HAP-1 (cell line): ENCODE measurements at regions not wholly inside any gene's neighbourhood (a gene's known extent, or its start where the extent isn't known, plus 50 kb on each side); places are given as distances from the start of the nearest gene placed in this dataset.
A peak's percentile ranks its signal among the peaks of the same experiment; 100 is the strongest.

ENCODE experiments used
- DNase-seq, 2 experiments: peaks; one replicate each; pipeline ENCODE4 v3.0.0-alpha.2; 2016 to 2020; ENCODE audit warnings: low spot score in 2 of 2
- H3K27me3 ChIP-seq: fragments of 250-450 bp; sonication (Bioruptor Pico); 2 replicates; pipeline ENCODE4 v1.5.1; 2020; ENCODE audit warnings: low read depth, mild to moderate bottlenecking, moderate library complexity
- H3K36me3 ChIP-seq: fragments of 250-450 bp; sonication (Bioruptor Pico); replicated peaks from 2 replicates; pipeline ENCODE4 v1.5.1; 2020; ENCODE audit warnings: mild to moderate bottlenecking
- H3K4me1 ChIP-seq: fragments of 250-450 bp; sonication (Bioruptor Pico); 2 replicates; pipeline ENCODE4 v1.5.1; 2020; ENCODE audit warnings: mild to moderate bottlenecking
- H3K4me3 ChIP-seq: fragments of 250-450 bp; sonication (Bioruptor Pico); 2 replicates; pipeline ENCODE4 v1.5.1; 2020; ENCODE audit warnings: mild to moderate bottlenecking, moderate library complexity
- H3K9me3 ChIP-seq: fragments of 250-450 bp; sonication (Bioruptor Pico); 2 replicates; pipeline ENCODE4 v1.5.1; 2020; ENCODE audit warnings: mild to moderate bottlenecking, moderate library complexity
- in situ Hi-C: fragments of 300-500 bp; cut with MboI; formaldehyde crosslinking; loops from 3 replicates; pipeline ENCODE4 v1.14.3; 2020; ENCODE audit warnings: low sequenced_read_pairs, inconsistent platforms, mixed read lengths

DNA sequence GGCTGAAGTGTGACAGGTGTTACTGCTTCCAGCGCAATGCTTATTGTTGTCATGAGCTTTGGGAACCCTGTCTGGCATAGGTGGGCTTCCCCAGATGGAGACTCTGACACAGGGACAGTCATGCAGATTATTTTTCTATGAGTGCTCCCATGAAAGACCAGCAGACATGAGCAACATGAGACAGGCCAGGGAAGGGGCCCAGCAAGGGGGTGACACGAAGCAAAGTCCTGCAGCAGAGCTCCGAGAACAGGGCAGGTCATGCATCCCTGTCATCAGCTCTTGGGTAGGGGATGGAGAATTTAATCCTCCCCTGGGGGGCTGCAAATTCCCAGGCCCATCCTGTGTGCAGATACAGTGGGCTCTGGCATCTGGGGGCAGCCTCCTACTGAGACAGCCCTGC, 77.4 kb downstream of the CTAGE1 start:
- Histone ChIP-seq H3K36me3 (no peaks in the 10 kb centered on the region), H3K27me3 (peaks cover 1% of the 10 kb centered on the region), H3K4me3 (no peak overlapping the region), H3K9me3 (no peaks in the 10 kb centered on the region), H3K4me1 (no peaks in the 10 kb centered on the region)
- in situ Hi-C loops = no loop called here
- DNase-seq = no peak

DNA sequence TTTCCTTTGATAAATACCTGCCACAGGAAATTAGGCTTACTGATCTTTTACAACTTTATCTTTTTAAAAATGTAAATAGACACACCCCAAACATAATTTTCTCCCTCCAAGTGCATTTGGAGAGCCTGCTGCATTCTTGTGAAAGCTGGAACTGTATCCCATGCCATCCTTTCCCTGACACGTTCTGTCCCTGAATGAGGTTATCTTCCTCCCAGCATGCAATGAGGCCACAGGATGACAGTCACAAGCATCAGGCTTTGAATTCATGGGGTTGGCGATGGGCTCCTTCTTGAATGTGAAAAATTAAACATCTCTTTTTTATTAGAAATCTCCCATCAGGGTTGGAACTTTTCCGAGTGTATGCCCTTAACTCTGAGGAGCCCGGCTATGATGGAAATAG, 77.8 kb downstream of the CTAGE1 start:
- Histone ChIP-seq H3K4me1 (no peaks in the 10 kb centered on the region), H3K36me3 (no peaks in the 10 kb centered on the region), H3K27me3 (no peaks in the 10 kb centered on the region; the same call in none of the 2 replicates), H3K4me3 (no peak overlapping the region), H3K9me3 (no peaks in the 10 kb centered on the region)
- DNase-seq = no peak
- in situ Hi-C loops = no loop called here

DNA sequence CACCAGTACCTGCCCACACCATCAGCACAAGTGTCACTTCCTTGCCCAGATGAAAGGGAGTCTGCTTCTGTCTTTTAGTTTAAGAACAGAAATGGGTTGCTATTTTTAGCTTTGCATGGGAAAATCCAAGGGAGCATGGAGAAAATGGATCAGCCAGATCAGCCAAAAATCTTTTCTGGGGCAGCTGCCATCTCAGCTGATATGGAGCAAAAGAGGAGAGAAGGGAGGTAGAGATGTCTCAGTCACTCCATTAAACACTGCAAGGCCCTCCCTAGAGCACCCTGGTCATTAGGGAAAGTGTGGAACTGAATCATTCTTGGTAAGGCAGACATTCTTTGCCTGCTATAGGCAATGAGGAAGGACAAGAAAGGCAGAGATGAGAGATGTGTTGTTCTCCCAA, 79.9 kb downstream of the CTAGE1 start:
- H3K36me3 ChIP-seq = no peaks in the 10 kb centered on the region
- no peaks in the 10 kb centered on the region for H3K9me3 ChIP-seq
- H3K27me3 ChIP-seq = no peaks in the 10 kb centered on the region; the same call in 1 of the 2 replicates
- in situ Hi-C loops = no loop called here
- no peak for DNase-seq
- no peaks in the 10 kb centered on the region for H3K4me1 ChIP-seq
- no peak overlapping the region for H3K4me3 ChIP-seq

DNA sequence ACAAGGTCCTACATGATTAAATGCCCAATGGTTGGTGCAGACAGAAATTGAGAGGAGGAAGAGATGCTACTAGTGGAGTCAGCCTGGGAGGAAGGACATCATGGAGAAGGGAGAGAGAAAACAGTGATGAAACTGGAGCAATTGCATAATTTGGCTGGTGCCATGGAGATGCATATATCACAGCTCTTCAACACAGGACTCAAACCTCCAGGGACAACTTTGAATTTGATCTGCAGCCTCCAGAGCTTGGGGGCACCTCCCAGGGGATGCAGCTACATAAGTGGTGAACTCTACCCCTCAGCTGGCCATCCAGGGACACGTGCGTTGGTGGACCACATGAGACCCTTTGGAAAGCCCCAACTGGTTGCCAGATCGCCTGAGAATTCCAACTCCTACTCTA, 80.4 kb downstream of the CTAGE1 start:
- in situ Hi-C loops = no loop called here
- H3K4me1 ChIP-seq = no peaks in the 10 kb centered on the region
- H3K9me3 ChIP-seq = no peaks in the 10 kb centered on the region
- no peaks in the 10 kb centered on the region; the same call in 1 of the 2 replicates for H3K27me3 ChIP-seq
- no peak overlapping the region for H3K4me3 ChIP-seq
- H3K36me3 ChIP-seq = no peaks in the 10 kb centered on the region
- DNase-seq = no peak

DNA sequence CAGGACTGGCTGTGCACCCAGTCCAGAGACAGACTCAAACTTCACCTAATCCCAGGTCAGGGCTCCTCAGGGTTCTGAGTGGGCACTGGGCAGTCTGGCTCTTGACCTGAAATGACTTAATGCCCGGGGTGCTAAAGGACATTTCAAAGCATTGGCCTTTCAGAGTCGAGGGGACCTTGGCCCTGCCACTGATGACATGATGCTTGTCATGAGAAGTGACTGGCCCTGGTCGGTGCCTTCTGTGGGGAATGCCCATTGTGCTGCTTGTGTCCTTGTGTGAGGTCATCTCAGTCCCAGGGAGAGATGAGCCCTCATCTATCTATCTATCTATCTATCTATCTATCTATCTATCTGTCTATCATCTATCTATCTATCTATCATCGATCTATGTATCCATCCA, 81.3 kb downstream of the CTAGE1 start:
- no peak for DNase-seq
- Histone ChIP-seq H3K4me1 (no peaks in the 10 kb centered on the region), H3K9me3 (no peaks in the 10 kb centered on the region), H3K4me3 (no peak overlapping the region), H3K36me3 (no peaks in the 10 kb centered on the region), H3K27me3 (no peaks in the 10 kb centered on the region; the same call in 1 of the 2 replicates)
- in situ Hi-C loops = no loop called here

DNA sequence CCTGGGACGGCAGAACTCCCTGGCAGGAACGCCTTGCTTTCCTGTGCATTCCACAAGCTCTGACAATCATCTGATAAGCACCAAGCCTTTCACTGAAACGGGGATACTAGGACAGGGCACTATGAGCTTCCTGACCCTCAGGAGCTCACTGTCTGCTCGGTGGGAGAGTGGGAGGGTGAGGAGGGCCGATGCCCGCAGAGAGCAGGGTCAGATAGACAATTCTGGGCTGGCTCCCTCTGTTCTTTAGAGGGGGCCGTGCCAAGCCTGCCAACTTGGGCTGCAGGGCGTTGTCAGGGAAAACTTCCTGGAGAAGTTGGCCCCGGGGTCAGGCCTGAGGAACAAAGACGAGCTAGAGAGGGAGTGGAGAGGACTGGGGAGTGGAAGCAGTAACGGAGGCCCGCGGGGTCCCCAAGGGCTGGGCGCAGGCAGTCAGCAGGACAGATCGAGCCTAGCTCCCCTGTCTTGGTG, 82.0 kb downstream of the CTAGE1 start:
- no peaks in the 10 kb centered on the region for H3K36me3 ChIP-seq
- DNase-seq = no peak
- in situ Hi-C loops = no loop called here
- no peaks in the 10 kb centered on the region for H3K4me1 ChIP-seq
- H3K9me3 ChIP-seq = no peaks in the 10 kb centered on the region
- no peaks in the 10 kb centered on the region; the same call in 1 of the 2 replicates for H3K27me3 ChIP-seq
- H3K4me3 ChIP-seq = no peak overlapping the region

DNA sequence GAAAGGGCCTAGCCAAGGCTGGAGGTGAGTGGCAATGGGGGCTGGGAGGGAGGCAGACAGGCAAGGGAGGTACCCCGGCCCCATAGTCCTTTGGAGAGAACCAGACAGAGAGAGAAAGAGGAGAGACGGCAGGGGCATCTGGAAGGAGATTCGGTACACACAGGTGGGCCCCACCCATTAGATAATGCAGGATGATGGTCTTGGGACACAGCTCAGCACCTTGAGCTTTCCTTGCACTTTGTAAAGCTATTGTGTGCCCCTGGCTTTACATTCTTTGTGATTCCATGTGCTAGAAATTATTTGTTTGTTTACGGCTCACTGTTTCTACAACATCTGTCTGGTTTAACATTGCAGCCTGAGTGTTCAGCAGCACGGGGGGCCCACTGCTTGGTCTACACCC, 83.1 kb downstream of the CTAGE1 start:
- H3K9me3 ChIP-seq = no peaks in the 10 kb centered on the region
- no peak for DNase-seq
- no peaks in the 10 kb centered on the region; the same call in 1 of the 2 replicates for H3K27me3 ChIP-seq
- no peak overlapping the region for H3K4me3 ChIP-seq
- no peaks in the 10 kb centered on the region for H3K36me3 ChIP-seq
- H3K4me1 ChIP-seq = no peaks in the 10 kb centered on the region
- in situ Hi-C loops = no loop called here

DNA sequence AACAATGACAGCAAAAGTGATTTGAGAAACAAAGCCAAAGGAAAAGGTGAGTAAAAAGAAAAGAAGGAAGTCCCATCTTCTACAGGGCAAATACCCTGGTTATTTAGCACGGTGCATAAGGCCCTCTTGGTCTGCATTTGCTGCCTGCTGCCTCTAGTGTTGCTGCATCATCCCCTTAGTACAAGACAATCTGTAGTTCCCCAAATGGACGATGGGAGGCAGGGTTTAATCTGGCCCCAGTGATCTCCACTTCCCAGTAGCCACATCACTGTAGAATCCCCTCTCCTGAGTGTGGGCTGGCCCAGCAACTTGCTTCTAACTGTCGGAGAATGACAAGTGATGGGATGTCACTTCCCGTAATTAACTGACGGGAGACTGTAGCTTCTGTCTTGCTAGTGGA, 85.1 kb downstream of the CTAGE1 start:
- peak in 1 of 2 experiments; percentile 23 for DNase-seq
- no peaks in the 10 kb centered on the region for H3K9me3 ChIP-seq
- no peaks in the 10 kb centered on the region for H3K4me1 ChIP-seq
- H3K27me3 ChIP-seq = no peaks in the 10 kb centered on the region
- H3K4me3 ChIP-seq = no peak overlapping the region
- no peaks in the 10 kb centered on the region for H3K36me3 ChIP-seq
- in situ Hi-C loops = no loop called here

DNA sequence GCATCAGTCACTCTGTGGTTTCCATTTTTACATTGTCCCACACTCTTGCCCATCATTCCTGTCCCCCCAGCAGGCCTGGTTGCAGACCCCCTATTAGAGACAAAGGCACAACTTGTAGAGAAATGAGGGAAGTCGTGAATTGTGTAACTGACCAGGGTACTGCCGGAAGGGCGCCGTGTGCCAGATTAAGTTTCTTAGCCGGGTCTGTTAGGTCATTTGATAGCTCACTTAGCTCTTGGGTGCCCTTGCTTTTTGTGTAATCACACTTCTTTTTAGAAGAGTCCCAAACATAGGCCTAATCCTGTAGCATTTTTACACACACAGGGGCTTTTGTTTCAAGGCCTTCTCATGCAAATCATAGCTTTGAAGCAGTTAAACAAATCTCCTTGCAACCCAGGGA, 87.2 kb downstream of the CTAGE1 start:
- in situ Hi-C loops = no loop called here
- no peaks in the 10 kb centered on the region for H3K27me3 ChIP-seq
- peak; percentile 13 to 28 for DNase-seq
- no peaks in the 10 kb centered on the region for H3K9me3 ChIP-seq
- H3K4me1 ChIP-seq = no peaks in the 10 kb centered on the region
- no peaks in the 10 kb centered on the region for H3K36me3 ChIP-seq
- no peak overlapping the region for H3K4me3 ChIP-seq

DNA sequence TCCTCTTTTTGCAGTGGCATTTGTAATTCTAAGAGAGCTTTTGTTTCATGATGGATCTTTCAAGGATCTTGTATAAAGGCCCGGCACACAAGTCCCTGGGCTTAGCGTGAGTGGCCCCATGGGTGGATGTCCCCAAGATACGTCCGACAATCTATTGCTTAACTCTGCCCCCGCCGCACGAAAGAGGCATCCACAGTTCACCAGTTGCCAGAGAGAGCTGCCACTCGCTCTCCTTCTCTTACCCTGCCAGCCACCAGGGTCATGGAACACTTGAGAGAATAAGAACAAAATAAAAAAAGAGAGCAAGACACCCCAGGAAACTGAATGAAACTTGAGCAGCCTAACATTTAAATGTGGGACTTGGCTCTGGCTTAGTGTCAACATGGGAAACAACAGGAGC, 92.3 kb downstream of the CTAGE1 start:
- no peaks in the 10 kb centered on the region for H3K4me1 ChIP-seq
- H3K36me3 ChIP-seq = no peaks in the 10 kb centered on the region
- no peaks in the 10 kb centered on the region for H3K9me3 ChIP-seq
- no peak for DNase-seq
- in situ Hi-C loops = no loop called here
- no peak overlapping the region for H3K4me3 ChIP-seq
- no peaks in the 10 kb centered on the region for H3K27me3 ChIP-seq

DNA sequence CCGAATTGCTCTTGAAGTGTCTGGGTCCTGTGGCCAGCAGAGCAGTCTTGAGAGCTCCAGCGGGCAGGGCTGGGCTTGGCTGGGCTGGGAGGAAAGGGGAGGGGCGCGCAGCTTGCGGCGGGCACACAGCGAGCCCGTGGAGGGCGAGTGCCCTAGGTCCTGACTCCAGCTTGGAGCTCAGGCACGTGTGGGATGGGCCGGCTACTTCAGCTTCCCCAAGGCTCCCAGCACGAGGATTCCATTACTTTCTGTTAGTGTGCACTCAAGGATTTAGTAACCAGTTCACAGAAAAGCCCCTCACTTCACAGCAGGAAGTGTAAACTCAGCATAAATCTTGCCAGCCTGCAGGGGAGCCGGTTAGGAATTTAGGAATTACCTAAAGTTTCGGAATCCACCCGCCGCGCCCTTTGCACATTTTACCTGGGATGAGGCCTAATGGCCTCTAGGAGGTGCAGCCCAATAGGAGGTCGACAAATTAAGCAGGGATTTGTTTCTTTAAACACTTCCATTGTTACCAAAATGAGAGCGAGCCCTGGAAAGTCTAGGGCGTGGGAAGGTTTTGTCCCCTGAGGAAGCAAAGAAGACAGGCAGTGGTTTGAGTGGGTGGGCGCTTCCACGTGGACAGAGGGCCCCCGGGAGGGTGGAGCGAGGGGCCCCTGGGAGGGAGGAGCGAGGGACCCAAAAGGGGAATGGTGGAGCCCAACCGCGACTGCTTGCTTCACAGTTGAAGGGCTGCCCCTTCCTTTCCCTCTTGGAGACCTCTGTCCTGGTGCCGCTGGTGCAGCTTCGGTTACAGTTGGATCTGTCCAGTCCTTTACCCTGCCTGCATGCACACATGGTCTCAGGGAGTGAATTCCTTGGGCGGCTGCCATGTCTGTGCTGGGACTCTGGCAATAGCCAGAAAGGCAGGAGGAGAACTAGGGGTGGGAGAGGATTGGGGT, 93.3 kb downstream of the CTAGE1 start:
- no peaks in the 10 kb centered on the region for H3K36me3 ChIP-seq
- no peaks in the 10 kb centered on the region for H3K4me1 ChIP-seq
- H3K27me3 ChIP-seq = no peaks in the 10 kb centered on the region
- no peak overlapping the region for H3K4me3 ChIP-seq
- peak in 1 of 2 experiments; percentile 35 for DNase-seq
- no peaks in the 10 kb centered on the region for H3K9me3 ChIP-seq
- in situ Hi-C loops = no loop called here

DNA sequence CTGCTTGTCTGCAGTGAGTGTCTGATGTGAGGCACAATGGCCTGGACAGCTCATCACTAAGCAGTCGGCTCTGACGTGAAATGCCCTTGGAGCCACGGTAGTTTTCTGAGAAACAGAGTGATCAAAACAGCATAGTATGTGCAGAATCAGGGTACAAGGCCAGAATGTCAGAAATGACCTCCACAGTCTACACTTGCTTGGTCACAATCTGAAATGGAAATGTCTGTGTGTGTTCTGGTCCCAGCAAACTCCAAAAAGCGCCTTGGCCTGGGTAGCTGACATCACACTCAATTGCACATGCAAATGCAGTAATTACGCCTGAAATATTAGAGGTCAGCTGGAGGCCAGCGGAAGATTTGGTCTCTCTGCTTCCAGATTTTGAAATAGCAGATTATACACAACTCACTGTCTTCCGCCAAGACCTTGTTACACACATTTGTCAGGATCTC, 95.4 kb downstream of the CTAGE1 start:
- Histone ChIP-seq H3K4me1 (no peaks in the 10 kb centered on the region), H3K9me3 (no peaks in the 10 kb centered on the region), H3K36me3 (no peaks in the 10 kb centered on the region), H3K4me3 (no peak overlapping the region), H3K27me3 (no peaks in the 10 kb centered on the region)
- in situ Hi-C loops = no loop called here
- no peak for DNase-seq

DNA sequence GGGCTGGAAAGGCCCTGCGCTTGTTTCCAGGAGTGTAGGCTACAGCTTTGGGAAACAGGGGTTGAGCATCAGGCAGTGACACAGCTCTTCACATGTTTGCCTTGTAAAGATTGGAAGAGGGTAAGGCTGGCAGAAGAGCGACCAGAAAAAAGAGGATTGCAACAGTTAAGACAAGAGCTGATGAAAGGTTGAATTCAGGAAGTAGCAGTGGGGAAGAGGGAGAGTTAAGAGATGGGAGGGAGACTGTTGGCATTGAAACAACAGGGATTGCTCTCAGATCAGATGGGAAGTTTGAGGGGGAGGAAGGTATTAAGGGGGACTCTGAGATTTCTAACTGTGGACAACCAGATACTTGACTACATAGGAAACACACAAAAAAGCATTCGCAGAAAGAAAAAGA, 96.9 kb downstream of the CTAGE1 start:
- Histone ChIP-seq H3K27me3 (no peaks in the 10 kb centered on the region), H3K36me3 (no peaks in the 10 kb centered on the region), H3K9me3 (no peaks in the 10 kb centered on the region), H3K4me3 (no peak overlapping the region), H3K4me1 (no peaks in the 10 kb centered on the region)
- DNase-seq = no peak
- in situ Hi-C loops = no loop called here

DNA sequence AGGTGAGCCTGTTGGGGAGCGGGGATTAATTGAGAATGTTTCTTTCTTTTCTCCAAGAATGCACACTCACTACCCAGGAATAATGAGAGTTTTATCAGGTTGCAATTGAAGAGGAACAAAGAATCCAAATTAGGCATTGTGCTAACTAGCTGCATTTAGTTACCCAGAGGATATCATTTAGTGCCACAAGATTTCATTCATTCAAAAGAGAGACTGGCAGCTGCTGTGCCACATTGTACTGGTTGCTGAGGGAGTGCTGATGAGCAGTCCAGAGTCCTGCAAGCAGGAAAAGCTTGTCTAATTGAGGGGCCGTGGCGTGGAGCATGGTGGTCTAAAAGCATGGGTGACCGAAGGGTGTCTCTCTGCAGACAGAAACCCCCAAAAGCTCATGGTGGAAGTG, 97.6 kb downstream of the CTAGE1 start:
- in situ Hi-C loops = no loop called here

More for the DNA sequence above, 97.6 kb downstream of the CTAGE1 start:
- no peak for DNase-seq
- Histone ChIP-seq H3K27me3 (no peaks in the 10 kb centered on the region), H3K4me3 (no peak overlapping the region), H3K4me1 (no peaks in the 10 kb centered on the region), H3K9me3 (no peaks in the 10 kb centered on the region), H3K36me3 (no peaks in the 10 kb centered on the region)
